GOT3 (cell line): ENCODE measurements at regions not wholly inside any gene's neighbourhood (a gene's known extent, or its start where the extent isn't known, plus 50 kb on each side); places are given as distances from the start of the nearest gene placed in this dataset.

Experiments used
- DNase-seq: peaks from one replicate; lab custom pipeline; 2025; ENCODE audit warnings: mixed read lengths; lab: John Stamatoyannopoulos, UW

DNA sequence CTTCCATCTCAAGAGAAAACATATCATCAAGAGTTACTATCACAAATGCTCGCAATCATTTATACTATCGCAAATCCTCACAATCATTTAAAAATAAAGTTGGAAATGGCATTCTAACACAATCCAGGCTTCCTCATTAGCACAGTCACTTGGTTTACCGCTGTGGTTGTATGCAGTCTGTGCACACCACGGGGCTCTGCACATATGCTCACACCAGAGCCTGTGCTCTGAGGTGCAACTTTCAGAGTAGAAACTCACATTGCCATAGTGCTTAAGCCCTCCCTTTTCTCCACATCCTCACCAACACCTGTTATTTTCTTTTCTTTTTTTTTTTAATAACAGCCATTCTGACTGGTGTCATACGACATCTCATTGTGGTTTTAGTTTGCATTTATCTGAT is 235.6 kb upstream of the KLF6 start:
- no peak for DNase-seq

GRCh38 chr10:4018054-4018511 is 233.1 kb upstream of the KLF6 start:
- DNase-seq: no peak

DNA sequence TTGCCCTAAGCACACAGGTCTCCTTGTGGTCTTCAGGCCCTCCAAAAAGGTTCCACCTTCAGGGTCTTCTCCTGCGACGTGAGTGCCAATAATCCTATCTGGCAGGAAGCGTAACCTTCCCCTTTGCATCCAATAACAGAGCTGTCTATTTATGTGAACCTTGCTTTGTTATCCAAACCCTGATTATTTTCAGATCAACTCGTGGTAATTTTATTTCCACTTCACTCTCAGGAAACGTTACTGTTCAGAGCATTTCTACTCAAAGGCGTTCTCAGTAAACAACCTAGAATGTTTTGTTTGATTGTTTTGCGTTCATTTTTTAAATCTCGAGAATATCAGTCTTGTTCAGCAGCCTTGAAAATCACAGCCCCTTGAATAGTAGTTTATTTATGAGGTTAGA is 232.3 kb upstream of the KLF6 start:
- no peak for DNase-seq

- no peak for DNase-seq
Measured at GRCh38 chr10:4016214-4016740, 231.3 kb upstream of the KLF6 start.

- DNase-seq: no peak
Measured at GRCh38 chr10:4013651-4014121, 228.7 kb upstream of the KLF6 start.

DNA sequence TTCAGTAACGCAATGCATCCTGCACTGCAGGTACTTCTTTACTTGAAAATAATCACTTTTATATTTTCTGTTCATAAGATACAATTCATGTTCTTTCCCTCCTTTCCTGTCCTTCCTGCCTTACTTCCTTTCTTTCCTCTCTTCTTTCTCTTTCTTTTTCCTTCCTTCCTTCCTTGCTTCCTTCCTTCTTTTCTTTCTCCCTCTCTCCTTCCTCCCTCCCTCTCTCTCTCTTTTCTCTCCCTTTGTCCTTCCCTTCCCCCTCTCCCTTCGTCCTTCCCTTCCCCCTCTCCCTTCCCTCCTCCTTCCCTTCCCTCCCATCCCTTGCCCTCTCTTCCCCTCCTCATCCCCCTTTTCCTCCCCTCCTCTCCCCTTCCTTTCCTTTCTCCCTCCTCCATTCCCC is 227.8 kb upstream of the KLF6 start:
- no peak for DNase-seq

- no peak for DNase-seq
Measured at GRCh38 chr10:4011136-4011812, 226.3 kb upstream of the KLF6 start.

DNA sequence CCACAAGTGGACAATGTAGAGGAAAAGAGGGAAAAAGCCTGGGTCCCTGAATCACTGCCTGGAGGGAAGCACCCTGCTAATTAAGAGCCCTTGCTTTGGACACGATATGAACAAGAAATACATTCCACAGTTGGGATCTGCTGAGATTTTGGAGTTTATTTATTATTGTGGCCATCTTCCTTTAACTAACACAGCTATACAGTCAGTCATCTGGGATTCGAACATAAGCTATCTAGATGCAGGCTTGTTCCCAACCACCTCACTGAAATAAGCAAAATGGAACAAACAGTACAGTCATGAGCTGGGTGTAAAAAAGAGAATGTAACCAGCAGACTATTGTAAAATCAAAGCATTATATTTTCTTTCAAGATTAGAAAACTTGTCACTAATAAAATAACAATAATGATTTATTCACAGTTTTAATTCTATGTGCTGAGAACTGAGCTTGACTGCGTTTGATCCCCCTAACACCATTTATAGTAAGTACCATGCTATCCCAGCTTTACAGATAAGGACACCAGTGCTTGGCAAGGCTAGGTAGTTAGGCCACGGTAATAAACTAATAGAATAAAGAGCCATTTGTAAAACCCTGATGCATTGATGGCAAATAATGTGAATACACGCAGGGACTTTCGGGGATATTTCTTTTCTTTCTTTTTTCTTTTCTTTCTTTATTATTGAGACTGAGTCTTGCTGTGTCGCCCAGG is 223.8 kb upstream of the KLF6 start:
- no peak for DNase-seq

GRCh38 chr10:4007771-4008170 is 222.8 kb upstream of the KLF6 start:
- DNase-seq: no peak

GRCh38 chr10:4006858-4007257 is 221.8 kb upstream of the KLF6 start:
- no peak for DNase-seq

DNA sequence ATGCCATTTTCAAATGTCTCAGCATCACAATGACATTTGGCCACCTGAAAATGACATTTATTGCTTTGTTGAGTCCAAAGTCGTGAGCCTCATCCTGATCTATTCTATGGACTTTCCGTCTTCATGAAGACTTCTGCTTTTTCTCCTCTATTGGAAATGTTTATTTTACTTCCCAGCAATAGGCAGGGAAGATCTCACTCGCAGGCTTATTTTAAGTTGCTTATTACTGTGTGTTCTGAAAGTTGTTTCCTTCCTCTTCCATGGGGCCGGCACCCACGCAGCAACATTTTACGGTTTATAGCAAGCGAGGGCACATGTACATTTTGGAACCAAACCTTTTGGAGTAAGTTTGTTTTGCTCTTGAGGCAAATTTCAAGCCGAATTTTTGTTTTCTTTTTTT is 221.0 kb upstream of the KLF6 start:
- DNase-seq: no peak

- DNase-seq: no peak
Measured at GRCh38 chr10:4004990-4005389, 220.0 kb upstream of the KLF6 start.

GRCh38 chr10:4004144-4004543 is 219.1 kb upstream of the KLF6 start:
- DNase-seq: no peak

DNA sequence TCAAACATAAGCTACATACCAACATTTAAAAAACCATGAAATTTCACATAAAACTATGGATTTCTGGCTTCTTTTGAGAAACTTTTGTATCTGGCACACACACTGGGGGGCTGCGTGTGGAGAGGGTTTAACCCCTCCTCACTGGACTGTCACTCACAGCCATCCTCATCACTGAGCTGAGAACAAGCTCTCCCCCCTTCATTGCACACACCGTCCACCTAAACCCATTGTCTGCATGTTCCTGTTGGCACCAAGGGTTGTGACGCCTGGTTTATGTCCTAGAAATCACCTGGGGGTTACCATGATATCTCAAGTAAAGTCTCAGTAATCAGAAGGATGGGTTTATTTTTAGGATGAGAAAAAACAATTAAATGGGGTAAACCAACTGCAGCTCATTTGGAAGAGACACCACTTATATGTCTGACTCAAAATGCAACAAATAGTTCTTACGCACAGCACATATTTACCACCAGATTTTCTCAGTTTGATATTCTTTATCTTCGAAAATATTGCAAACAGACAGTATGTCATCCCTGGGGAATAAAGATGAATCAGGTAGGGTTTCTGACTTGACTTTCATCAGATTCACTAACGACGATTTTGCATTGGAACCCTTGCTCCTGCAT is 218.5 kb upstream of the KLF6 start:
- DNase-seq: no peak

DNA sequence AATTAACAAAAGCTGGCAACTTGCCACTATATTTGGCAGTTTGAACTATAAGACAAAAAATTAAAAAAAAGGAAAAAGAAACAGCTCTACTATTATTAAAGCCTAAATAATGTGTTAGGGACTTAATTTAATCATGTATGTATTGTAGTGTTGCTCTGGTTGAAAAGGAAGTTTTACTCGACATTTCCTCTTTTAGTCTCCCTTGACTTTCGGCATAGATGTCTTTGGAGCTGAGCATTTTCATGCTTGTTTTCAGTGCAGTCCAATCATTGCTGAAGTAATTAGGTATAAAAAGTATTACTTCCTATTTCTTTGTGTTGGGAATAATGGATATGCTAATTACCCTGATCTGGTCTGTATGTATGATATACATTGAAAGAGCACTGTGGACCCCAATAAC is 216.8 kb upstream of the KLF6 start:
- no peak for DNase-seq

DNA sequence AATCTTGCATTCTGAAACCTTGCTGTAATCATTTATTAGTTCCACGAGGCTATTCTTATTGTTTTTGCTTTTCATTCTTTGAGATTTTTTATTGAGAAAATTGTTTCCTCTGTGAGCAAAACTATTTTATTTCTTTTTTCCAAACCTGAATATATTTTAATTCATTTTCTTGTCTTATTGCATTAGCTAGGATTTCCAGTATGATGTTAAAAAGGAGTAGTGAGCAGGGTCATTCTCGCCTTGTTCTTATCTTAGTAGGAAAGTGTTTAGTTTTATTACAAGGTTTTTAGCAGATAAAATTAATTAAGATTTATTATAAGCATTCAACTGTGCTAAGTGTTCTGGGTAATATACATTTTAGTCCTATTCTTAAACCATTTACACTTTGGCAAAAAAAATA is 214.6 kb upstream of the KLF6 start:
- no peak for DNase-seq

DNA sequence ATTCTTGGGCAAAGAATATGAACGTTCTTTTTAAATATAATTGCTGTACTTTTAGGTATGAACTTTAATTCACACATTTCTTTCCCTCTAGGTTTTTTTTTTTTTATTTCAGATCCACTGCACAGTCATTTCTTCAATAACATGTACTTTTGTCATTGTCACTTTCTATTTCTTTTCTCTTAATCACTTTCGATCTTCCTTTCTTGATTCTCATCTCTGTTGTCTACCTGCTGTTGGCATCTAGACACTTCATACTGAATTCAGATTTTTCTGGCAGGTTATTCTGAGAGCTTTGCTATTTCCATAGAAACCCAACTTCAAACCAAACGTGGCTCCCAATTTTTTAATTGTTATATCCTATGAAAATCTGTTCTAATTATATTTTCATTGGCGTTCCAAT is 211.7 kb upstream of the KLF6 start:
- DNase-seq: no peak

GRCh38 chr10:3995302-3996210 is 210.5 kb upstream of the KLF6 start:
- DNase-seq: no peak

DNA sequence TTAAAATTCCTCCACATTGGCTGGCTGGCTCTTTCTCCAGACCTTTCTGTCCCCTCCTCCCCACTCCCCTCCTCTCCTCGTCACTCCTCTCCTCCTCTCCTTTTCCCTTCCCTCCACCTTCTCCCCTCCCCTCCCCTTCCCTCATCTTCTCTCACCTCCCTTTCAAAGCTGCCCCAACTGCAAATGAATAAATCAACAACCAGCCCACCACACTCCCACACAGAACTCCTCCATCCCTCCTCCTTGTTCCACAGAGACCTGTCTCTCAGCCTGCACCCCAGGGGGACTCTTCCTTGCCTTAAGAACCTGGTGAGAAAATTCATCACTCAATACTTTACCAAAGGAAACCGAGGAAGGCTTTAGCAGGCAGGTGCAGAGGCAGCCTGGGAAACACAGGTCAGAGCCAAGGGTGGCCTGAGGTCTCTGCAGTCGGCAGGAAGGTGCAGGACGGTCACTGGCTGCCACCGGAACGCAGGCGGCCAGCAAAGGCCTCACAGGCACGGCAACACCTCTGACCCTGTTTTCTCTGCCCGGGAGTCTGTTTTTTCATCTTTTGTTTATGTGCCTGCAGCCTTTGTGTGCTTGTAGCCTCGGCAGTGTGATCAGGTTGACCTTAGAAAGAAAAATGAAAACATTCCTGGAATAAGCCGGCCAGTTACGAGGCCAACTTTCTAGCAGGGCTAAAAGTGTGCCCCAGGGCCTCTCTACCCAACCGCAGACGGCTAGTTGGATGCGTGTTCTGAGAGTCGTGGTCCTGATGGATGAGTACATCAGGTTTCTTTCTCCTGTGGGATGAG is 207.6 kb upstream of the KLF6 start:
- DNase-seq: no peak

DNA sequence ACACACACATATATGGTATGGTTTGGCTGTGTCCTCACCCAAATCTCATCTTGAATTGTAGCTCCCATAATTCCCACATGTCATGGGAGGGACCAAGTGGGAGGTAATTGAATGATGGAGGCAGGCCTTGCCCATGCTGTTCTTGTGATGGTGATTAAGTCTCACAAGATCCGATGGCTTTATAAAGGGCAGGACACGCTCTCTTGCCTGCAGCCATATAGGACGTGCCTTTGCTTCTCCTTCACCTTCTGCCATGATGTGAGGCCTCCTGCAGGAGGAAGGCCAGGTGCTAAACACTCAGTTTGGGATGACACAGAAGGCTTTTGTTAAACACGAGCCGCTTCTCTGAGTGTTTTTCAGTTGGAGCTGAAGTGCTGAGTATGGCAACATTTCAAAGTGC is 205.3 kb upstream of the KLF6 start:
- DNase-seq: no peak
